Right lobe of liver (tissue), 6 donors: ENCODE measurements at regions not wholly inside any gene's neighbourhood (a gene's known extent, or its start where the extent isn't known, plus 50 kb on each side); places are given as distances from the start of the nearest gene placed in this dataset.
"Not testable (repeated sequence)": the region's sequence is repeated elsewhere in the genome, so short reads cannot be mapped to it uniquely, and the experiment has no call there.

Source experiments
- ATAC-seq, 4 donors: fragments of 200-7000 bp; cut with Tn5 transposase; one replicate each; pipeline ENCODE4 v1.9.1; 2020; ENCODE audit warnings: mild to moderate bottlenecking in 4 of 4, moderate library complexity in 4 of 4
- DNase-seq, 3 donors: peaks; one replicate each; pipeline ENCODE4 v3.0.0-alpha.2; 2020
- H3K27ac ChIP-seq, 3 donors: fragments of 200-600 bp; one replicate each; pipeline ENCODE4 v1.8.0; 2022
- H3K27me3 ChIP-seq, 2 donors: fragments of 200-600 bp; one replicate each; pipeline ENCODE4 v1.8.0; 2022
- H3K36me3 ChIP-seq, 4 donors: fragments of 200-600 bp; sonication (generic) in 1 of 4; one replicate each; pipeline versions ENCODE4 v1.5.1 to v1.8.0; 2017 to 2022; ENCODE audit warnings: control low read depth in 1 of 4
- H3K4me1 ChIP-seq, 4 donors: fragments of 200-600 bp; sonication (generic) in 1 of 4; one replicate each; pipeline versions ENCODE4 v1.5.1 to v1.8.0; 2017 to 2022; ENCODE audit warnings: control low read depth in 1 of 4
- H3K4me3 ChIP-seq, 3 donors: fragments of 200-600 bp; one replicate each; pipeline ENCODE4 v1.8.0; 2022
- H3K9me3 ChIP-seq, 4 donors: fragments of 200-600 bp; sonication (generic) in 1 of 4; one replicate each; pipeline versions ENCODE4 v1.5.1 to v1.8.0; 2017 to 2022; ENCODE audit warnings: control low read depth in 1 of 4
- POLR2A ChIP-seq: fragments of 450-650 bp; IDR thresholded peaks from one replicate; pipeline ENCODE4 v1.6.1; 2017; ENCODE audit warnings: antibody characterized with exemption, mild to moderate bottlenecking
- WGBS: methylation state at CpG from one replicate; pipeline ENCODE4 v1.1.6; 2018; ENCODE audit warnings: low coverage, low lambda C conversion rate; ENCODE audit not compliant: insufficient coverage; ENCODE audit errors: missing lambda C conversion rate; 5-methylcytosine and 5-hydroxymethylcytosine counted together
- intact Hi-C, 2 donors: fragments of 100-400 bp; cut with DNase I; formaldehyde crosslinking; loops; one replicate each; pipeline versions ENCODE4 v1.11.2 to v1.14.1; 2022
- TF ChIP-seq, protein P1 (sequence below), 4 donors: fragments of 200-600 bp in 3 of 4; fragments of 450-650 bp in 1 of 4; IDR thresholded peaks; one replicate each; pipeline versions ENCODE4 v1.5.1 to v1.8.0; 2016 to 2022; ENCODE audit warnings: antibody characterized with exemption in 4 of 4, mild to moderate bottlenecking in 2 of 4
- donor health status: DM: no; HTN: yes; CAD: no.
- donor health status: DM: no; HTN: no; CAD: no.
- donor health status: DM: no; HTN: no; CAD: no.
- donor health status: DM: no; HTN: yes; CAD: no.
- donor health status: DM: no; HTN: yes; CAD: no.

- WGBS: 58% methylated on average over 5 of the region's 6 CpGs
- no peak for DNase-seq
- intact Hi-C loops: no loop called here
- H3K4me3 ChIP-seq: no peak overlapping the region
- no peaks in the 10 kb centered on the region for H3K9me3 ChIP-seq
- H3K27ac ChIP-seq: no peak overlapping the region
- no peak for ATAC-seq
- H3K36me3 ChIP-seq: no peaks in the 10 kb centered on the region
- H3K27me3 ChIP-seq: no peaks in the 10 kb centered on the region
- TF ChIP-seq, protein P1, sequence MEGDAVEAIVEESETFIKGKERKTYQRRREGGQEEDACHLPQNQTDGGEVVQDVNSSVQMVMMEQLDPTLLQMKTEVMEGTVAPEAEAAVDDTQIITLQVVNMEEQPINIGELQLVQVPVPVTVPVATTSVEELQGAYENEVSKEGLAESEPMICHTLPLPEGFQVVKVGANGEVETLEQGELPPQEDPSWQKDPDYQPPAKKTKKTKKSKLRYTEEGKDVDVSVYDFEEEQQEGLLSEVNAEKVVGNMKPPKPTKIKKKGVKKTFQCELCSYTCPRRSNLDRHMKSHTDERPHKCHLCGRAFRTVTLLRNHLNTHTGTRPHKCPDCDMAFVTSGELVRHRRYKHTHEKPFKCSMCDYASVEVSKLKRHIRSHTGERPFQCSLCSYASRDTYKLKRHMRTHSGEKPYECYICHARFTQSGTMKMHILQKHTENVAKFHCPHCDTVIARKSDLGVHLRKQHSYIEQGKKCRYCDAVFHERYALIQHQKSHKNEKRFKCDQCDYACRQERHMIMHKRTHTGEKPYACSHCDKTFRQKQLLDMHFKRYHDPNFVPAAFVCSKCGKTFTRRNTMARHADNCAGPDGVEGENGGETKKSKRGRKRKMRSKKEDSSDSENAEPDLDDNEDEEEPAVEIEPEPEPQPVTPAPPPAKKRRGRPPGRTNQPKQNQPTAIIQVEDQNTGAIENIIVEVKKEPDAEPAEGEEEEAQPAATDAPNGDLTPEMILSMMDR (IDR thresholded peaks at IDR 0.05): no peak
- no peak for TF ChIP-seq POLR2A
- no peaks in the 10 kb centered on the region for H3K4me1 ChIP-seq
These were observed 60.5 kb downstream of the DSEL start for GRCh38 chr18:67455890-67456501.

- ATAC-seq (no peak), DNase-seq (no peak)
- Histone ChIP-seq H3K4me3 (no peak overlapping the region), H3K9me3 (peaks cover 0 to 3% (median 0%) of the 10 kb centered on the region in 4 donors), H3K27me3 (no peaks in the 10 kb centered on the region), H3K4me1 (no peaks in the 10 kb centered on the region), H3K27ac (no peak overlapping the region), H3K36me3 (no peaks in the 10 kb centered on the region)
- 0% methylated on average over 1 of the region's 2 CpGs for WGBS
- TF ChIP-seq, protein P1 (IDR thresholded peaks at IDR 0.05): no peak
- TF ChIP-seq POLR2A: no peak
- intact Hi-C loops: no loop called here
These were observed 62.6 kb downstream of the DSEL start for GRCh38 chr18:67453901-67454300.

DNA sequence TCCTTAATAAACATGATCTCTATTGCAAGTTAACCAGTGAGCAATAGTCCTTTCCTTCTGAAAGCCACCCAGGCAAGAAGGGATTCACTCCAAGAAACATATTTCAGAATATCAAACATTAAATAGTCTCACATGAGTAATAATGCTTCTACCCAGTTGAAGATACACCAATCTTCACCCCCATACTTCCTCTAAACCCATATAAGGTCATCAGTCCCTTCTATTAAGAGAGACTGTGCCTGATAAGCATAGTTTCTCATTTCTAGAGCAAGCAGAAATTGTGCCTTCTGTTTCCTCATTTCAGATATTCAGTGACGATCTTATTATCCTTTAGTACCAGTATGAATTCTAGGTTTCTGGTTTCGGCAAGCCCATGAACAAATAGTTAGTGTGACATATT, 64.6 kb downstream of the DSEL start:
- Histone ChIP-seq H3K9me3 (peaks cover 0 to 3% (median 0%) of the 10 kb centered on the region in 4 donors), H3K4me3 (no peak overlapping the region), H3K36me3 (no peaks in the 10 kb centered on the region), H3K27ac (no peak overlapping the region), H3K4me1 (no peaks in the 10 kb centered on the region), H3K27me3 (no peaks in the 10 kb centered on the region)
- ATAC-seq (no peak), DNase-seq (no peak)
- intact Hi-C loops: no loop called here
- no peak for TF ChIP-seq POLR2A
- TF ChIP-seq, protein P1 (IDR thresholded peaks at IDR 0.05): no peak
- WGBS: 69% methylated on average over 2 of the region's 2 CpGs

- DNase-seq: not testable (repeated sequence)
- 47% methylated on average over 6 of the region's 10 CpGs for WGBS
These were observed 65.4 kb downstream of the DSEL start for GRCh38 chr18:67451101-67451500.

GRCh38 chr18:67433971-67434370, 82.5 kb downstream of the DSEL start:
- no peaks in the 10 kb centered on the region for H3K27me3 ChIP-seq
- H3K9me3 ChIP-seq: no peaks in the 10 kb centered on the region
- DNase-seq: no peak
- no peaks in the 10 kb centered on the region for H3K4me1 ChIP-seq
- no peak for ATAC-seq
- H3K27ac ChIP-seq: no peak overlapping the region
- no peak overlapping the region for H3K4me3 ChIP-seq
- WGBS: 38% methylated on average over 4 of the region's 5 CpGs
- no peaks in the 10 kb centered on the region for H3K36me3 ChIP-seq
- TF ChIP-seq POLR2A: no peak
- TF ChIP-seq, protein P1 (IDR thresholded peaks at IDR 0.05): no peak
- intact Hi-C loops: no loop called here

More at GRCh38 chr18:67451101-67451500, 65.4 kb downstream of the DSEL start:
- H3K9me3 ChIP-seq, H3K4me1 ChIP-seq, H3K27ac ChIP-seq, intact Hi-C loops, H3K4me3 ChIP-seq, H3K36me3 ChIP-seq, ATAC-seq, H3K27me3 ChIP-seq: not testable (repeated sequence)
